ENCODE measurements at regions not wholly inside any gene's neighbourhood (a gene's known extent, or its start where the extent isn't known, plus 50 kb on each side); places are given as distances from the start of the nearest gene placed in this dataset.

DNA sequence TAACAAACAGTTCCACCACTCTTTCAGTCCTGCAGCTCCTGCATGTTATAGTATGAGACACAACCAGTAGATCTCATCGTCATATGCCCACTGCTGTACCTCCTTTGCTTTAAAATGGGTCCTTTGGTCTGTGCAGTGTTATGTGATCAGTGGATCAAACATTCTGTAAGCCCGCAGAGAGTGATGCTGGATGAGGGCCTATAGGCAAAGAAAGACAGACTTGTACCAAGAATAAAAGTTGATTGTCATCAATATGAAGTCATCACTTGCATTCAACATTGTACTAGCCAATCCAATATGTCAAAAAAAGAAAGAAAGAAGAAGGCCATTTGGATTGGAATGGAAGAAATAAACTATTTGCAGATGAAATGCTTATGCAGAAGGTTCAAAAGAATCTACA, 79.8 kb upstream of the PHYHIPL start:
- TF ChIP-seq EZH2 (IDR thresholded peaks at IDR 0.05; ENCODE audit: low read depth, unreplicated experiment) (no peak), CREB1 (CRISPR knock-in tag; IDR thresholded peaks at IDR 0.05; ENCODE audit: low read depth) (no peak), ZNF114 (CRISPR knock-in tag; IDR thresholded peaks at IDR 0.05) (no peak), JUNB (IDR thresholded peaks at IDR 0.05; ENCODE audit: unreplicated experiment) (no peak), EZH2phosphoT487 (IDR thresholded peaks at IDR 0.05; ENCODE audit: unreplicated experiment) (no peak)
- TF ChIP-seq, protein P1, sequence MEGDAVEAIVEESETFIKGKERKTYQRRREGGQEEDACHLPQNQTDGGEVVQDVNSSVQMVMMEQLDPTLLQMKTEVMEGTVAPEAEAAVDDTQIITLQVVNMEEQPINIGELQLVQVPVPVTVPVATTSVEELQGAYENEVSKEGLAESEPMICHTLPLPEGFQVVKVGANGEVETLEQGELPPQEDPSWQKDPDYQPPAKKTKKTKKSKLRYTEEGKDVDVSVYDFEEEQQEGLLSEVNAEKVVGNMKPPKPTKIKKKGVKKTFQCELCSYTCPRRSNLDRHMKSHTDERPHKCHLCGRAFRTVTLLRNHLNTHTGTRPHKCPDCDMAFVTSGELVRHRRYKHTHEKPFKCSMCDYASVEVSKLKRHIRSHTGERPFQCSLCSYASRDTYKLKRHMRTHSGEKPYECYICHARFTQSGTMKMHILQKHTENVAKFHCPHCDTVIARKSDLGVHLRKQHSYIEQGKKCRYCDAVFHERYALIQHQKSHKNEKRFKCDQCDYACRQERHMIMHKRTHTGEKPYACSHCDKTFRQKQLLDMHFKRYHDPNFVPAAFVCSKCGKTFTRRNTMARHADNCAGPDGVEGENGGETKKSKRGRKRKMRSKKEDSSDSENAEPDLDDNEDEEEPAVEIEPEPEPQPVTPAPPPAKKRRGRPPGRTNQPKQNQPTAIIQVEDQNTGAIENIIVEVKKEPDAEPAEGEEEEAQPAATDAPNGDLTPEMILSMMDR (conservative IDR thresholded peaks at IDR 0.05; ENCODE audit: low read depth in 2 of 2), result no peak
- TF ChIP-seq, protein P2, sequence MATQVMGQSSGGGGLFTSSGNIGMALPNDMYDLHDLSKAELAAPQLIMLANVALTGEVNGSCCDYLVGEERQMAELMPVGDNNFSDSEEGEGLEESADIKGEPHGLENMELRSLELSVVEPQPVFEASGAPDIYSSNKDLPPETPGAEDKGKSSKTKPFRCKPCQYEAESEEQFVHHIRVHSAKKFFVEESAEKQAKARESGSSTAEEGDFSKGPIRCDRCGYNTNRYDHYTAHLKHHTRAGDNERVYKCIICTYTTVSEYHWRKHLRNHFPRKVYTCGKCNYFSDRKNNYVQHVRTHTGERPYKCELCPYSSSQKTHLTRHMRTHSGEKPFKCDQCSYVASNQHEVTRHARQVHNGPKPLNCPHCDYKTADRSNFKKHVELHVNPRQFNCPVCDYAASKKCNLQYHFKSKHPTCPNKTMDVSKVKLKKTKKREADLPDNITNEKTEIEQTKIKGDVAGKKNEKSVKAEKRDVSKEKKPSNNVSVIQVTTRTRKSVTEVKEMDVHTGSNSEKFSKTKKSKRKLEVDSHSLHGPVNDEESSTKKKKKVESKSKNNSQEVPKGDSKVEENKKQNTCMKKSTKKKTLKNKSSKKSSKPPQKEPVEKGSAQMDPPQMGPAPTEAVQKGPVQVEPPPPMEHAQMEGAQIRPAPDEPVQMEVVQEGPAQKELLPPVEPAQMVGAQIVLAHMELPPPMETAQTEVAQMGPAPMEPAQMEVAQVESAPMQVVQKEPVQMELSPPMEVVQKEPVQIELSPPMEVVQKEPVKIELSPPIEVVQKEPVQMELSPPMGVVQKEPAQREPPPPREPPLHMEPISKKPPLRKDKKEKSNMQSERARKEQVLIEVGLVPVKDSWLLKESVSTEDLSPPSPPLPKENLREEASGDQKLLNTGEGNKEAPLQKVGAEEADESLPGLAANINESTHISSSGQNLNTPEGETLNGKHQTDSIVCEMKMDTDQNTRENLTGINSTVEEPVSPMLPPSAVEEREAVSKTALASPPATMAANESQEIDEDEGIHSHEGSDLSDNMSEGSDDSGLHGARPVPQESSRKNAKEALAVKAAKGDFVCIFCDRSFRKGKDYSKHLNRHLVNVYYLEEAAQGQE (IDR thresholded peaks at IDR 0.05; ENCODE audit: unreplicated experiment), result no peak

All from GM23338 (cell line).